ENCODE measurements at regions not wholly inside any gene's neighbourhood (a gene's known extent, or its start where the extent isn't known, plus 50 kb on each side); places are given as distances from the start of the nearest gene placed in this dataset.

DNA sequence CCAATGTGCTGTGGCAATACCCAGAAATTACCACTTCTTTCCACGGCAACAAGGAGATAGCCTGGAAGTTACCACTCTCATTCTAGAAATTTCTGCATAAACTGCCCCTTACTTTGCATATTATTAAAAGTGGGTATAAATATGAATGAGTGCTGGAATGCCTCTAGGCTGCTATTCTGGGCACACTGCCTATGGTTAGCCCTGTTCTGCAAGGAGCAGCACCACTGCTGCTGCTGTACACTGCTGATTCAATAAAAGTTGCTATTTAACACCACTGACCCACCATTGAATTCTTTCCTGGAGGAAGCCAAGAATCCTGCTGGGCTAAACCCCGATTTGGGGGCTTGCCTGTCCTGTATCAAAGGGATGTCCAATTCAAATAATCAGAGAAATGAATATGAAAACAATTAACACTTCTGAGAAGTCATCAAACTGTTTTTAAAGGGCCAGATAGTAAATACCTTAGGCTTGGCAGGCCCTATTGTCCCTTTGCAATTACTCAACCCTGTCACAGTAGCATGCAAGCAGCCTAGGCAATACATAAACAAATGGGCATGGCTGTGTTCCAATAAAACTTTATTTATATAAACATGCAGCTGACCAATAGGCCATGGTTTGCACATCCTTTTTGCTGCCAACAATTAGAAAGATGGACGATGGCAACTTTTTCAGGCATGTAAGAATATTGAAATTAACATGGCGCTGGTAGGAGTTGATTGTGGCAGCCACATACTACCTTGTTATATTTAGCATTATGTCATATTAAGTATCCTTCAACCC is 369.4 kb upstream of the B3GALT2 start:
- no peak for DNase-seq

DNA sequence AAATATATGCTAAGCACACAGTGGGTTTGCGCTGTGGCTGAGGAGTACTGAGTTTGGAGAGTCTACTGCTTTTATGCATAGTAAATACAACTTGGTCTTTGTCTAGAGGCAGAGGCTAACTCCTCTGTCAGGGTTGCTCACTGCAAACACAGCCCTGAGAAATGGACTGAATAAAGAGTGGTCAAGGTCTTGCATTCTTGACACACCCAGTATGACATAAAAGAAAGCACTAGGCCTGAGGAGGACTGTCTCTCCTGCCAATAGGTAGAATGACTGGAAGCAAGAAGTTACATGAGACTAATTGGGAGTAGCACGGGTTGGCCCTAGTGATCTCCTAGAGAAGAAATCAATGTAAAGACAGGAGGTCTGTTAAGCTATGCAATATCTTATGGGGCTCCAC is 367.2 kb upstream of the B3GALT2 start:
- no peak for DNase-seq

DNA sequence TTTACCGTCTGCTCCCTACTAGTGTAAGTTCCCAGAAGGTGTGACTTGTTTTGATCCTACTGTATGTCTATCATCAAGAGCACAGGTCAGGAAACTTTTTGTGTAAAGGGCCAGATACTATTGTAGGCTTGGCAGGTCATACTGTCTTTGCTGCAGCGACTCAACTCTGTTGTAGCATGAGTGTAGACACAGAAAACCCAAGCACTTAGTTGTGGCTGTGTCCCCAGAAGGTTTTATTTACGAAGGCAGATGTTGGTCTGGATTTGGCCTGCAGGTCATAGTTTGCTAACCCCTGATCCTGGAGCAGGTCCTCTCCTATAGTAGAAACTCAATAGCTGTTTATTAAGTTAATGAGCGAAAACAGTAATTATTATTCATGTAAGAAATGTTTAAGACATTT is 365.9 kb upstream of the B3GALT2 start:
- no peak for DNase-seq

DNA sequence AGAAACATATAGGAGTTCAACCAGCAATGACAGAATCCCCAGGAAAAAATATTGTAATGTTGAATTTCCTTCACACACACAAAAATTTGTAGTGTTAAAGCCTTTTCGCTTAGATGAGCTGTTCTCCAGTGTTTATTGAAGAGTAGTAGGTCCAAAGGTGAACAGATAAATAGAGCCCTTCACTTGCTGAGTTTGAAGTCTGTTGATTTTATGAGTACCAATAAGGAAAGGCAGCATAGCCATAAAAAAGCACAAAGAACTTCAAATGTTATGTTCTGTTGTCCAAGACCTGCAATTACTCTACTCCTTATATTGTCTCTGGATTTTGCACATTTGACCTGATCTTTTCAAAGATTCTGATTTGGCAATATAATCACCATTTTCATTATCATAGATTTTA is 362.7 kb upstream of the B3GALT2 start:
- no peak for DNase-seq

DNA sequence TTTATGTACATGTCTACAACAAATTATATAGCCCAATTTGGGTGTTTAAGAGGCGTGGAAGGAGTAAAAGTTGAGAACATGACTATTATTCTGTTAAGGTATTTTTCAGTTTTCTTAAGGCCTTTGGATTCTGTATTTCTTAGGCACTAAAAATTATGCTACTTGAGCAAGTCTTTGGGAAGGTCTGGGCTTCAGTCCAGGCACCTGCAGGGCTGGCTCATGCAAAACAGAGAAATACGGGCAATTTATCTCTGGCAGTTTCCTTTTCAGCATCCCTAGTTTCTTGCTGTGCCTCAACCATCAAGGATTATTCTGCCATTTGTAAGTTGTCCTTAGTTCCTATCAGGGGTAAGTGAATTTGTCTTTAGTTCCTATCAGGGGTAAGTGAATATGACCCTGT is 358.8 kb upstream of the B3GALT2 start:
- DNase-seq: no peak

DNA sequence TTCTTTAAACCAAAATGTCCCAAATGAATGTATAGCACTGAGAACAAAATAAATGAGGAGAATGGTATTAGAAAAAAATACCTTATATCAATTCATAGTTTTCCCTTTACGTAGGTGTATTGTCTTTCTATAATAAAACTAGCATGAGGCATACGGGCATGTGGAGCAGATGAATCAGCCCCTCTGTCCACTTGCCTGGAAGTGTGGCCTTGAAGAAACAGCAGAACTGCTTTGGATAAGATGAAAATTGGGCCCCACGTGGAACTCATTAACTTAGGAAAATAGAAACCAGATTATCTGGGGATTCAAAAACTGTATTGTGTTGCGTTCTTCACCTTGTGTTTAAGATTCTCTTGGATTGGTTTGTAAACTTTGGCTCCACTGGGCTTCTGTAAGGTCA is 356.8 kb upstream of the B3GALT2 start:
- no peak for DNase-seq

DNA sequence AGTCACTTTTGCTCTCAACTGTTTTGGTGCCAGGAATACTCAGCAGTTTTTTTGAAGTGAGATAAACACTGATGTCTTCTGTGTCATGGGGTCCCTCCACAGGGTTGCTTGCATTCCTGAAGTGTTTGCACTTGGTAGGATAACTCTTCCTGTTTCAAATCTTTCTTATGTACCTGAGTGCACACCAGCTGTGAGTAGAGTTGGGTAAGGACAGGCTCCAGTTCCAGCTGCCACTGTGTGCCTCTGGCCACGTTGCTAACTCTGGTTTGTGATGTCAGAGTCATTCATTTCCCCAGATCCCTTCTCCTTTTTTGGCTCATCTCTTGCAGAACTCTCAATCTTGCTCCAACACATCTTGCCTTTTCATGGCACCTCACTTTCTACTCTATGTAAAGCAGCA is 356.3 kb upstream of the B3GALT2 start:
- DNase-seq: no peak

DNA sequence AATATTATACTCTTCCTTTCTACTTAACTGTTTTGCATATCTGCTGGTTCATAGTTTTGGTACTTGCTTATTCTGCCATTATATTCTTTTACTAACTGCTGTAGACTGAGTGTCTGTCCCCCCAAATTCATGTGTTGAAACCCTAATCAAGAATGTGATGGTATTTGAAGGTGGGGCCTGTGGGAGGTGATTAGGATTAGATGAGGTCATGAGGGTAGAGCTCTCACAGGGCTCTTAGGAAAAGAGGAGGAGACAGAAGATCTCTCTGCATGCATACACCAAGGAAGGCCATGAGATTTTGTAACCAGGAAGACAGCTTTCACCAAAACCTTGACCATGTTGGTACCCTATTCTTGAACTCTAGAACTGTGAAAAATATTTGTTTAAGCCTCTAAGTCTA is 354.1 kb upstream of the B3GALT2 start:
- DNase-seq: no peak

DNA sequence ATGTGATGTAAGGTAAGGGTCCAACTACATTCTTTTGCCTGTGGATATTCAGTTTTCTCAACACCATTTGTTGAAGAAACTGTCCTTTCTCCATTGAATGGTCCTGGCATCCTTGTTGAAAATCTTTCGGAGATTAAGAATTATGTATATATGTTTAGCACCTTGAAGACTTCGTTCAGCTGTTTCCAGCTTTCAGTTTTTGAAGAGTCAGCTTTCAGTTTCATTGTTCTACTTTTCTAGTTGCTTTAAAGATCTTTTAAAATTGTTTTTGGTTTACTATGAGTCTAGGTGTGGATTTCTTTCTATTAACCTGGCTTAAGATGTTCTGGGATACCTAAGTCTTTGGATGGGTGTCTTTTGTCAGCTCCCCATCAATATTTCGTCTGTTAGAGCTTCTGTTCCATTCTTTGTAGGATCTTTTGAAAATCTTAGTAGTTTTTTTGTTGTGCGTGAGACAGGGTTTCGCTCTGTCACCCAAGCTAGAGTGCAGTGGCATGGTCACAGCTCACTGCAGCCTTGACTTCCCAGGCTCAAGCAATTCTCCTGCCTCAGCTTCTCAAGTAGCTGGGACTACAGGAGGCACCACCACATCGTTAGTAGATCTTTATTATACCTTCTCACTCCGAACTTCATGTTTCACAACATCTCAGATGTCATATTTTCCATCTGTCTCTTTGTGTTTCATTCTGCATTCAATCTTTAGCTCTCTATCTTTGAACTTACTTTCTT is 353.5 kb upstream of the B3GALT2 start:
- DNase-seq: no peak

DNA sequence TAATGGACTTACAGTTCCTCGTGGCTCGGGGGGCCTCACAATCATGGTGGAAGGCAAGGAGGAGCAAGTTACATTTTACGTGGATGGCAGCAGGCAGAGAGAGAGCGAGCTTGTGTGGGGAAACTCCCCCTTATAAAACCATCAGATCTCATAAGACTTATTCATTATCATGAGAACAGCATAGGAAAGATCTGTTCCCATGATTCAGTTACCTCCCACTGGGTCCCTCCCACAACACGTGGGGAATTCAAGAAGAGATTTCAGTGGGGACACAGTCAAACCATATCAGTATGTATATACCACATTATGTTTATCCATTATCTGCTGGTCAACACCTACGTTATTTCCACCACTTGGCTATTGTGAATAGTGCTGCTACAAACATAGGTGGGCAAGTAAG is 352.3 kb upstream of the B3GALT2 start:
- no peak for DNase-seq

DNA sequence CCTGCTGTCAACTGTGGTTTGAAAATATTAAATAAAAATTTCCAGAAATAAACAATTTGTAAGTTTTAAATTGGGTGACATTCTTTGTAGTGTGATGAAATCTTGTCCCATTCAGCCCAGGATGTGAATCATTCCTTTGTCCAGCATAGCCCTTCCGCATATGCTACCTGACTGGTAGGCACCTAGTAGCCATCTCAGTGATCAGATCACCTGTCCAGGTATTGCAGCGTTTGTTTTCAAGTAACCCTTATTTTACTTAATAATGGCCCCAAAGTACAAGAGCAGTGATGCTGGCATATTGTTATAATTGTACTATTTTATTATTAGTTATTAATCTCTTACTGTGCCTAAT is 351.6 kb upstream of the B3GALT2 start:
- no peak for DNase-seq

DNA sequence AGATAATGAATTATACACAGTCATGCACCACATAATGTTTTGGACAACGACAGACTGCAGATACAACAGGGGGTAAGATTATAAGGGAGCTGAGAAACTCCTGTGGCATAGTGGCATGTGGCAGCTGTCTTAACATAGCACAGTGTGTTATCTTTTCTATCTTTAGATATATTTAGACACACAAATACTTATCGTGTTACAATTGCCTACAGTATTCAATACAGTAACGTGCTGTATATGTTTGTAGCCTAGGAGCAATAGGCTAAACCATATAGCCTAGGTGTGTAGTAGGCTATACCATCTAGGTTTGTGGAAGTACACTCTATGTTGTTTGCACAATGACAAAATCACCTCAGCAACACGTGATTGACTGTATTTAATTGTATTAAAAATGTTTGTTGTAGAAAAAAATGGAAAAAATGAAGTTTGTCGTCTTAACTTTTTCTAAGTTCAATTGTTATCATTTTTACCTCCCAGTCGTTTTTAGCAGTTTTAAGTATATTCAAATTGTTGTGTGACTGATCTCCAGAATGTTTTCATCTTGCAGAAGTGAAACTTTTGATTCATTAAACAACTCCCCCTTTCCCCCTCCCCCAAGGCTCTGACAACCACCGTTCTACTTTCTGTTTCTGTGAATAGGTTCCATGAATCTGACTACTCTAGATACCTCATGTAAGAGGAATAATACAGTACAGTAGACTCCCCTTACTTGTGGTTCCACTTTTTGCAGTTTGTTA is 351.0 kb upstream of the B3GALT2 start:
- peak; percentile 44 to 67 for DNase-seq

DNA sequence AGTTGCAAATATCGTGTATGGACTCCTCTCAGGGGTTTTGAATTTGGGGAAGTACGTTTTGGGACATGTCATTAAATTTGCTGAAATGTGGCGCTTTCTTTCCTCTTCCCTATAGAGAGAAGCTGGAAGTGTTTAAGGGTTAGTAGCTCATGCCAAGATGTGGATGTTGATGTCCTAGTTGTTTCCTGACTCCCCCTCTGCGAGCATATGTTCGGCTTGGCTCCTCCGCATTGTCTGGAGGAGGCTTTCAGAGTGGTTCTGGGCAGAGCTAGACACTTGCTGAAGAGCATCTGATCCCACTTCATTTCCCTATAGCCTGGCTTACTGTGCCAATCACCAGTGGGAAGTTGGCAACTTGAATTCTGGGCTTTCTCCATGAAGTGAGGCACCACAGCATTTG is 347.4 kb upstream of the B3GALT2 start:
- no peak for DNase-seq

DNA sequence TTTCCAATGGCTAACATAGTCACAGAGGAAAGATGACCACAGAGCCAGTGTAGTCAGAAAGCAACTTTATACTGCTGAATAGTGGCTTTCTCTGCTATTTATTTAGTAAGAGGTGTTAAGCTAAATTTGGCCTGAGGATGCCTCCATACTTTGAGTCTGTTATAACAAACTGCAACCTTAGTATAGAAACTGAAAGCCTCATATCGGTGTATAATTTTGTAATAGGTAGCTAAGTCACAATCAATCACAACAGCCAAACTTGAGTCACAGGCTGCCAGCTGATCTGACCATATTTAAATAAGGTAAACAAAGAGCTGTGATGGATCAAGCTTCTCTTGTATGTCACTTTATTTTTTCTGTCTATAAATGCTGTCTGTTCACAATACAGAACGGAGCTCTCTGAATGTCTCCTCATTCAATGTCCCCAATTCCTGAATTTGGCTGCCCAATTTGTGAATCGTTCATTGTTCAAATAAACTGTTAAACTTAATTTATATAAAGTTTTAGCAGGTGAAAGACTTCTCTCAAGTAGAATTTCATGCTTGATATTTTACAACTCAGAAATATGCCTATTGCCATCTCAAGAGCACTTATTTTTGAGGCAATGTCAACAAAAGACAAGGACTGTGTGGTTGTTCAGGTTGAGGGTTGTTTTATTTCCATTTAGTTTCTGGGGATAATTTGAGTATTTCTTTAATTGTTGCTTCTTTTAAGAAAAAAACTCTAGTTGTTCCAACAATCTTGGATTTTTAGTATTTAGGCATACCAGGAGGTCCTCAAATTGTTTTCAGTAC is 339.7 kb upstream of the B3GALT2 start:
- DNase-seq: no peak

DNA sequence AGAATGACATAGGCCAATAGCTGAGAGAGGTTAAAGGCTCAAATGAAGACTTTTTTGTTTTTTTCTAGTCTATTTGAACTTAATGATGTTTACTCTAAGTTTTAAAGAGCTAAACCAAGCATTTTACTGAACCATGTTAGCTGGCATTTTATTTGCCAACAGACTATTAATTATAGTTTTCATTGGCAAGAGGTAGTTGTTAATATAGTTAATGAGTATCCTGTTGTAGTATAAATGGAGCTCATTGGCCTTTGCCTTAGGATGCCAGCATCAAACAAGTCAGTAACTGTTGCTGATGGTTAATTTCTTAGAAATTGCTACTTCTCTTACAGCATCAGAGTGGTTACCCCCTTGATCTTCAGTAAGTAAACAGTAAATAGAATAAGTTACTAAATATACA is 339.0 kb upstream of the B3GALT2 start:
- no peak for DNase-seq

DNA sequence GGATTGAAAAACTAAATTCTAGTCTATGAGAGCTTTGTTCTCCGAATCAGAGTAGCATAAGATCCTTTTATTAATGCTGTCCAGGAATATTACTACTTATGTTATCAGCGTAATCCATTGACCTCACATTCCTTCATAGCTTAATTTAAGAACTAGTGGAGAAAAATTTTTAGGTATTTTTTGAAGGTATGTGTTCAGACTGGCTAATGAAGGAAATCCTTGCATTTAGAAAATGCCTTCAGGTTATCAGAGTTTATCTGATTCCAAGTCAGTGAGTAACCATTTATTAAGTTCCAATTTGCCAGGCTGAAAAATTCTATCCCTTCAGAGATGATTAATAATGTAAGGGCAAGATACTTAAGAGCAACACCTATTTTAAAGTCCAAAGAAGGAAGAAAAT is 338.2 kb upstream of the B3GALT2 start:
- DNase-seq: no peak

DNA sequence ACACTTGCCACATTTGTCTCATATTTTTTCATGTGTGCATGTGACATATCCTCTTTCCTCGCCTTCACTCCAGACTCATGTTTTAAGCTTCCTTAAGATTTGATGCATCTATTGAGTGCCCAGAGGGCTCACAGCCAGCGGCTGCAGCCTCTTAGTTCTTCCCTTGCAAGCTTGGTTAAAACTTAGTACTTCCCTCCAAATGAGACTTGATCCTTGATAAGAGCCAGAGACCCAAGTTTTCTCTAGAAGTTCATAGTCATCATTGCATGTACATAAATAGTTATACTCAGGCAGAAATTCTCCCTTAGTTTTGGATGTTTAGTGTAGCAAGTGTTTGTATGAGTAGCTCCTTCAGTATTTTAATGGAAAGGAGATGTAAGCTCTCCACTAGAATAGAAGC is 337.6 kb upstream of the B3GALT2 start:
- no peak for DNase-seq

DNA sequence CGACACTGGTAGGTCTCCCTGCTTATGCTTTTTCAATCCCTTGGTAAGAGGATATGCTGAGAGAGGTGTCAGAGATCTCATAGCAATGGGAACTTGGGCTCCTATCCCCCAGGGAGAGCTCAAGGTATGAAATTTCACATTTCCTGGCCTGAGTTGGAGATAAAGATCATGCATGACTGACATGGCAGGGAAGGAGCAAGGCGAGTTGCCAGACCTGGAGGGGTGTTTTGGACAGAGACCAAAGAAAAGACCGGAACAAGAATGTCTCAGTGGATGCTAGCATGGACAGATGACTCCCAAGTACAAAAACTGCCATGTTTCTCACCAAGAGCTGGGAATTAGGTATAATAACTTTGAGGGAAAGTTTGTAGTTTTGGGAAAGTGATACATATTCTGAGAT is 334.1 kb upstream of the B3GALT2 start:
- no peak for DNase-seq

DNA sequence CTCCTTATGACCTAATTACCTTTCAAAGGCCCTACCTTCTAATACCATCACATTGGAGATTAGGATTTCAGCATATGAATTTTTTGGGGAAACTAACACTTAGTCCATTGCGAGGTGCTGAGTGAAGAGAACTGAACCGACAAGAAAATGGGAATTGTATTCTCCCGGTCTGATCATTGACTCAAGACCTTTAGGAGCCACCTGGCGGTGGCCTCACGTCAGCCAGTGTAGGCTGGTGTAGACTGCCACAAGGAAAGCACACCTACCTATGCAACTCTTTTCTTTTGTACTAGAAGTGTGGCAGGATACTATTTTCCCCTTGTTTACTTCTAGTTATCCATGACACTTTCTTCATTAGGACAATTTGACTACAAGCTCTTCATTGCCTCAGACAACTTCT is 333.5 kb upstream of the B3GALT2 start:
- DNase-seq: no peak

DNA sequence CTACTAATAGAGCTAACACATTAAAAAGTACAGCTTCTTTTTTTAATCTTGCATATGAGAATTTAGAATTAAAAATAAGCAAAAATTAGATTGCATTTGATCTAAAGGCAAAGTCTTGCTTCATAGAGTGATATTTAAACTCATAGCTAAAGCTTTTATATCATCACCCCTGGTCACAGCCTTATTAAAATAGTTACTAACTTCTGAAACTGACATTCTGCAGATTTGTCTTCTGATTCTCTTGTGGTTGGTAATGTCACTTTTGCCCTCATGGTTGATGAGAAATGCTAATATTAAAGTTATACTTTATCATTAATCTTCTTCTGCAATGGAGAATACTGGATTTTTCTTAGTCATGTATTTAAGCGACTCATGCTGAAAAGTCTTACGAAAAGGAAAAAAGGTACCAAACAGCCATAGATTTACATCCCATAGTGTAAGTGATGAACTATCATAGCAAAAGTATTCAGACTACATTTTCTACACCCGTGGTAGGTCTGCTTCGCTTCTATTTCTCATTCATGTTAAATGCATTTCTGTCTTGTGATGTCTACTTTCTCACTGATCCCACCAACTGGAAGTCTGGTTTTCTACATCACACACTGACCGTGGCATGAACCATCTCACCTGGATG is 330.5 kb upstream of the B3GALT2 start:
- no peak for DNase-seq

DNA sequence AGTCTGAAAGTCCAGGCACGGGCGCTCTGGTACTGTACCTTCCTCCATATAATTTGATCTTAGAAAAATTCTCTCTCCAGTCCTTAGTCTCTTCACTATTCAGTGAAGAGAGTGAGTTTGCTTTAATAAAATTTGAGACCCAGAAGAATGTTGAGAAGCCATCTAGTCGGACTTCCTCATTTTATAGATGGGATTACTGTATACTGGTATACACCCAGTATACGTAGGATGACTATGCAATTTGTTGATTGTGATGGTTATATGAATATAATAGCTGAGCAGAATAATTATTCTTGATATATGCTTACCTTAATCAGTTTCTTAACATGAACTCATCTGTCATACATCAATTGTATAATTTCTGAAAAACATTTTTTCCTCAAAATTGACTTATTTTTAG is 328.0 kb upstream of the B3GALT2 start:
- no peak for DNase-seq

DNA sequence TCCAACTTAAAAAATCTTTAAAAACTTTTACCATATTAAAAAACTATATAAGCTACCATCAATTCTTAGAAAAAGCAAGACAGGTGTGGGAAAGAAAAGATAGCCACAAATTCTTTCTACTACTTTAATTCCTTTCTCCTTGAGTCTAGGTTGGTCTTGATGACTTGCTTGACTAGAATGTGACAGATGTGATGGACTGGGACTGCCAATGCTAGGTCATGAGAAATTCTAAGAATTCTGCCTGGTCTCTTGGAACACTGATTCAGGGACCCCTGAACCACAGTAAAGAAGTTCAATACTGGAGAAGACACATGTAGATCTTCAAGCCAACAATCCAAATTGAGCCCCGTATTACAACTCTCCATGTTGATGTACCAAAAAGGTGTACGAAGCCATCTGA is 326.6 kb upstream of the B3GALT2 start:
- DNase-seq: no peak

DNA sequence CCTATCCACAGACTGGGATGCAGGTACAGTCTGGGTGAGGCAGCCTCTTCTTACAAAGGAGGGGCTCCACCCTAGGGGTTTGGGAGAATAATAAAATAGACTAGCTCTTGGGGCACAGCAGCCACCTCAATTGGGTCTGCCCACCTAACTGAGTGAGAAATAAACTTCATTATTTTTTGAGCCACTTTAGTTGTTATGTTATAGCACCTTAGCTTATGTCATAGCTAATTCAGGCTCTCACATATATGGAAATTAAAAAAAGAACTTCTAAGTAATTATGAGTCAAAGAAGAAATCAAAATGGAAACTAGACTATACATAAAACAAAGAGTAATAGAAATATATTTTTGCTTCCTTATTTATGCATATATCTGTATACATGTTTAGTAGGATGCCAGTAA is 318.5 kb upstream of the B3GALT2 start:
- DNase-seq: no peak
